HG02852 (cell line): ENCODE measurements at regions not wholly inside any gene's neighbourhood (a gene's known extent, or its start where the extent isn't known, plus 50 kb on each side); places are given as distances from the start of the nearest gene placed in this dataset.

Experiments used
- ATAC-seq: cut with Tn5 transposase; IDR thresholded peaks from one replicate; pipeline ENCODE4 v1.9.1; 2021; ENCODE audit warnings: mild to moderate bottlenecking, moderate library complexity; ENCODE audit not compliant: unreplicated experiment

GRCh38 chr12:3931206-3931605, 58.0 kb upstream of the PARP11 start:
- ATAC-seq, result no peak

GRCh38 chr12:3929875-3930615, 56.8 kb upstream of the PARP11 start:
- no peak for ATAC-seq

GRCh38 chr12:3928538-3929184, 55.5 kb upstream of the PARP11 start:
- no peak for ATAC-seq

GRCh38 chr12:3925621-3926020, 52.4 kb upstream of the PARP11 start:
- no peak for ATAC-seq

GRCh38 chr12:3924761-3925160, 51.6 kb upstream of the PARP11 start:
- no peak for ATAC-seq

GRCh38 chr12:3923021-3923420, 49.8 kb upstream of the PARP11 start:
- ATAC-seq, result no peak
